RWPE2 (cell line): ENCODE measurements at regions not wholly inside any gene's neighbourhood (a gene's known extent, or its start where the extent isn't known, plus 50 kb on each side); places are given as distances from the start of the nearest gene placed in this dataset.

Experiments
- ATAC-seq: fragments of 200-7000 bp; cut with Tn5 transposase; 3 replicates; pipeline ENCODE4 v1.9.1; 2021; ENCODE audit warnings: low read depth
- DNase-seq: peaks from one replicate; pipeline ENCODE4 v3.0.0-alpha.2; 2020; ENCODE audit warnings: low spot score
- H3K27ac ChIP-seq: fragments of 450-650 bp; 2 replicates; pipeline ENCODE4 v1.5.1; 2017; ENCODE audit warnings: mild to moderate bottlenecking; ENCODE audit not compliant: poor library complexity, severe bottlenecking
- H3K27me3 ChIP-seq: fragments of 250-450 bp; sonication (Bioruptor Pico); 2 replicates; pipeline ENCODE4 v1.5.1; 2021; ENCODE audit warnings: mild to moderate bottlenecking, moderate library complexity; ENCODE audit not compliant: insufficient read depth, poor library complexity, severe bottlenecking
- H3K36me3 ChIP-seq: fragments of 250-450 bp; sonication (Bioruptor Pico); 2 replicates; pipeline ENCODE4 v1.5.1; 2020; ENCODE audit warnings: low read depth, mild to moderate bottlenecking, moderate library complexity
- H3K4me1 ChIP-seq: fragments of 250-450 bp; sonication (Bioruptor Pico); 2 replicates; pipeline ENCODE4 v1.5.1; 2021; ENCODE audit warnings: mild to moderate bottlenecking, moderate library complexity; ENCODE audit not compliant: insufficient read depth, poor library complexity, severe bottlenecking
- H3K4me3 ChIP-seq: fragments of 250-450 bp; sonication (Bioruptor Pico); 2 replicates; pipeline ENCODE4 v1.5.1; 2021; ENCODE audit warnings: mild to moderate bottlenecking, moderate library complexity; ENCODE audit not compliant: severe bottlenecking
- H3K9me3 ChIP-seq: fragments of 250-450 bp; sonication (Bioruptor Pico); 2 replicates; pipeline ENCODE4 v1.5.1; 2021; ENCODE audit warnings: mild to moderate bottlenecking, moderate library complexity; ENCODE audit not compliant: severe bottlenecking
- CTCF ChIP-seq: fragments of 450-650 bp; IDR thresholded peaks from one replicate; pipeline ENCODE4 v1.5.1; 2017; ENCODE audit warnings: mild to moderate bottlenecking, moderate library complexity; ENCODE audit not compliant: poor library complexity, severe bottlenecking

GRCh38 chr7:38017320-38017719 lies 96.9 kb downstream of the EPDR1 start:
- DNase-seq: no peak
- H3K27ac ChIP-seq: no peak overlapping the region
- H3K4me1 ChIP-seq: no peaks in the 10 kb centered on the region
- H3K27me3 ChIP-seq: no peaks in the 10 kb centered on the region
- H3K9me3 ChIP-seq: no peaks in the 10 kb centered on the region
- H3K36me3 ChIP-seq: no peaks in the 10 kb centered on the region
- TF ChIP-seq CTCF: no peak
- H3K4me3 ChIP-seq: no peak overlapping the region
- ATAC-seq: no peak

- no peak for DNase-seq
- Histone ChIP-seq H3K36me3 (no peaks in the 10 kb centered on the region), H3K4me3 (no peak overlapping the region), H3K9me3 (no peaks in the 10 kb centered on the region), H3K27me3 (no peaks in the 10 kb centered on the region), H3K27ac (no peak overlapping the region), H3K4me1 (no peaks in the 10 kb centered on the region)
- no peak for TF ChIP-seq CTCF
- no peak for ATAC-seq
Measured at GRCh38 chr7:38020121-38020785, 99.8 kb downstream of the EPDR1 start.

GRCh38 chr7:38021892-38022291 lies 101.5 kb downstream of the EPDR1 start:
- TF ChIP-seq CTCF: no peak
- no peak overlapping the region for H3K27ac ChIP-seq
- H3K27me3 ChIP-seq: no peaks in the 10 kb centered on the region
- H3K9me3 ChIP-seq: no peaks in the 10 kb centered on the region
- no peak for ATAC-seq
- H3K36me3 ChIP-seq: no peaks in the 10 kb centered on the region
- no peak for DNase-seq
- H3K4me3 ChIP-seq: no peak overlapping the region
- no peaks in the 10 kb centered on the region for H3K4me1 ChIP-seq

- no peaks in the 10 kb centered on the region for H3K27me3 ChIP-seq
Measured at GRCh38 chr7:38025815-38026214, 105.4 kb downstream of the EPDR1 start.

More at GRCh38 chr7:38025815-38026214, 105.4 kb downstream of the EPDR1 start:
- no peak for TF ChIP-seq CTCF
- ATAC-seq (0 out of 3 replicates have a peak, but pooled peaks have one; percentile 14), DNase-seq (no peak)
- no peaks in the 10 kb centered on the region for H3K4me1 ChIP-seq
- no peak overlapping the region for H3K4me3 ChIP-seq
- H3K9me3 ChIP-seq: no peaks in the 10 kb centered on the region
- no peaks in the 10 kb centered on the region for H3K36me3 ChIP-seq
- no peak overlapping the region for H3K27ac ChIP-seq
